Keratinocyte (primary cell): ENCODE measurements at regions not wholly inside any gene's neighbourhood (a gene's known extent, or its start where the extent isn't known, plus 50 kb on each side); places are given as distances from the start of the nearest gene placed in this dataset.

Experiments
- CTCF ChIP-seq, 3 experiments: IDR thresholded peaks in 1 of 3; conservative IDR thresholded peaks in 1 of 3; optimal IDR thresholded peaks in 1 of 3; 2 replicates in 2 of 3; 3 replicates in 1 of 3; pipeline versions ENCODE3 to v1.5.1; 2011; ENCODE audit warnings: low read length in 3 of 3, mild to moderate bottlenecking in 3 of 3, moderate library complexity in 2 of 3, control low read depth in 1 of 3, inconsistent platforms in 1 of 3; ENCODE audit not compliant: insufficient read depth in 2 of 3; ENCODE audit errors: extremely low read depth in 1 of 3
- EZH2 ChIP-seq: IDR thresholded peaks from one replicate; pipeline ENCODE4 v1.6.1; 2012; ENCODE audit warnings: inconsistent platforms, mild to moderate bottlenecking, low read length, moderate library complexity

- TF ChIP-seq CTCF (optimal IDR thresholded peaks at IDR 0.05 in 1 of 3, IDR thresholded peaks at IDR 0.05 in 1 of 3, conservative IDR thresholded peaks at IDR 0.05 in 1 of 3; ENCODE audit: extremely low read depth in 1 of 3, insufficient read depth in 2 of 3, low read length in 3 of 3), result no peak
- no peak for TF ChIP-seq EZH2
Measured at GRCh38 chr2:215835657-215836056, 177.7 kb downstream of the MREG start.
